ENCODE measurements at regions not wholly inside any gene's neighbourhood (a gene's known extent, or its start where the extent isn't known, plus 50 kb on each side); places are given as distances from the start of the nearest gene placed in this dataset.

GRCh38 chr6:9136141-9136822, 700.9 kb upstream of the SLC35B3 start:
- TF ChIP-seq CTCF (IDR thresholded peaks at IDR 0.05; ENCODE audit: extremely low read depth in 1 of 2, insufficient read depth in 1 of 2, low read depth in 1 of 2, low read length in 2 of 2): no peak
- no peak for TF ChIP-seq JUN (IDR thresholded peaks at IDR 0.05; ENCODE audit: borderline replicate concordance, insufficient read depth, insufficient read length, low read depth)
- no peak for TF ChIP-seq POLR2A (IDR thresholded peaks at IDR 0.05; ENCODE audit: low read depth, low read length)
- no peak for TF ChIP-seq MAX (IDR thresholded peaks at IDR 0.05; ENCODE audit: insufficient read depth, insufficient read length)
